ENCODE measurements at regions not wholly inside any gene's neighbourhood (a gene's known extent, or its start where the extent isn't known, plus 50 kb on each side); places are given as distances from the start of the nearest gene placed in this dataset.

DNA sequence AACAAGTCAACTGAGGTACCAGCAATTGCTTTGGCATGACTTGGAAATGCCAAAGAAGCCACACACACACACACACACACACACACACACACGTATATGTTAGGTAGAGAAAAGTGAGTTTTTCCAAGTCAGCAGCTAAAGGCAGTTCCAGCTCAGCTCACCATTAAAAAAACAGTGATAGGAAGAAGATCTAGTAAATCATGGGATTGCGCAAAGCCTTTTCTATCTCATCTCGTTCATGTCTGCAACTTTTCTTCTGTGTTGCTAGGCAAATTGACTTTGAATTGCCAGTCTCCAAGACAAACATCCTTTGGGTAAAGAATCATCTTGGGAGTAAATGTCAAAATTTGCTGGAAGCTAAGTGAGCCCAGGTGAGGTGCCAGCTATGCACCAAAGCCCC, 500.1 kb downstream of the ENC1 start:
- H3K4me1 ChIP-seq (ENCODE audit: insufficient read depth, low read length): no peaks in the 10 kb centered on the region
- no peaks in the 10 kb centered on the region for H4K20me1 ChIP-seq (ENCODE audit: insufficient read depth, low read length)
- no peak overlapping the region for H3K4me2 ChIP-seq (ENCODE audit: insufficient read depth, low read length)
- TF ChIP-seq, protein P1, sequence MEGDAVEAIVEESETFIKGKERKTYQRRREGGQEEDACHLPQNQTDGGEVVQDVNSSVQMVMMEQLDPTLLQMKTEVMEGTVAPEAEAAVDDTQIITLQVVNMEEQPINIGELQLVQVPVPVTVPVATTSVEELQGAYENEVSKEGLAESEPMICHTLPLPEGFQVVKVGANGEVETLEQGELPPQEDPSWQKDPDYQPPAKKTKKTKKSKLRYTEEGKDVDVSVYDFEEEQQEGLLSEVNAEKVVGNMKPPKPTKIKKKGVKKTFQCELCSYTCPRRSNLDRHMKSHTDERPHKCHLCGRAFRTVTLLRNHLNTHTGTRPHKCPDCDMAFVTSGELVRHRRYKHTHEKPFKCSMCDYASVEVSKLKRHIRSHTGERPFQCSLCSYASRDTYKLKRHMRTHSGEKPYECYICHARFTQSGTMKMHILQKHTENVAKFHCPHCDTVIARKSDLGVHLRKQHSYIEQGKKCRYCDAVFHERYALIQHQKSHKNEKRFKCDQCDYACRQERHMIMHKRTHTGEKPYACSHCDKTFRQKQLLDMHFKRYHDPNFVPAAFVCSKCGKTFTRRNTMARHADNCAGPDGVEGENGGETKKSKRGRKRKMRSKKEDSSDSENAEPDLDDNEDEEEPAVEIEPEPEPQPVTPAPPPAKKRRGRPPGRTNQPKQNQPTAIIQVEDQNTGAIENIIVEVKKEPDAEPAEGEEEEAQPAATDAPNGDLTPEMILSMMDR (IDR thresholded peaks at IDR 0.05; ENCODE audit: borderline replicate concordance, extremely low read depth, low read length, poor library complexity, severe bottlenecking): no peak
- TF ChIP-seq EZH2 (IDR thresholded peaks at IDR 0.05; ENCODE audit: borderline replicate concordance, low read depth, low read length, severe bottlenecking): no peak
- H3K9me3 ChIP-seq (ENCODE audit: insufficient read depth, low read length, severe bottlenecking): no peaks in the 10 kb centered on the region
- H3K9ac ChIP-seq (ENCODE audit: low read depth, low read length): no peak overlapping the region
- peaks cover 4% of the 10 kb centered on the region for H3K27me3 ChIP-seq (ENCODE audit: insufficient read depth, low read length, poor library complexity)
- no peak overlapping the region for H3K27ac ChIP-seq (ENCODE audit: low read length)
- ATAC-seq (ENCODE audit: insufficient read depth, low read depth): no peak
- H3K36me3 ChIP-seq (ENCODE audit: insufficient read depth, low read length): no peaks in the 10 kb centered on the region
- H3K4me3 ChIP-seq (ENCODE audit: low read depth in 1 of 2, low read length in 2 of 2): no peak overlapping the region
- DNase-seq: no peak
- H2AFZ ChIP-seq (ENCODE audit: low read depth, low read length): no peak overlapping the region
- no peaks in the 10 kb centered on the region for H3K79me2 ChIP-seq (ENCODE audit: insufficient read depth, low read length)

DNA sequence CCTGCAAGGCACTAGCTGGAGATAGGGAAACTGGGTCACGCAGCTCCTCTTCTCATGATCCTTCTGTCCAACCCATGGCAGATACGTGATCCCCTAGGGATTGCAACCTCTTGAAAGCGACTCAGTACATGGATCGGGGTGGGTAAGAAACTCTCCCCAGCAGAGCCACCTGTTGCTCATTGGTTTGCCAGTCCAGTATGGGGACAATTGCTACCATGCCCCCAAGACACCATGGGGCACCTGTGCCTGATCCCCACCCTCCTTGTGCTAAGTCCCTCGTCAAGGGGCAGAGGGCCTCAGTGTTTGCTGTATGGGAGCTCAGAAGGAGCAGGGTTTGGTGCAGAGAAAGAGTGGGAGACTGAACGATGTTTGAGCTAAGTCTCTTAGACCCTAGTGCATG, 500.9 kb downstream of the ENC1 start:
- no peak overlapping the region for H3K9ac ChIP-seq (ENCODE audit: low read depth, low read length)
- no peak overlapping the region for H3K4me2 ChIP-seq (ENCODE audit: insufficient read depth, low read length)
- no peak overlapping the region for H3K27ac ChIP-seq (ENCODE audit: low read length)
- H4K20me1 ChIP-seq (ENCODE audit: insufficient read depth, low read length): no peaks in the 10 kb centered on the region
- peaks cover 4% of the 10 kb centered on the region for H3K27me3 ChIP-seq (ENCODE audit: insufficient read depth, low read length, poor library complexity)
- DNase-seq (no peak), ATAC-seq (ENCODE audit: insufficient read depth, low read depth) (no peak)
- H3K9me3 ChIP-seq (ENCODE audit: insufficient read depth, low read length, severe bottlenecking): no peaks in the 10 kb centered on the region
- H3K4me3 ChIP-seq (ENCODE audit: low read depth in 1 of 2, low read length in 2 of 2): no peak overlapping the region
- no peaks in the 10 kb centered on the region for H3K4me1 ChIP-seq (ENCODE audit: insufficient read depth, low read length)
- H3K36me3 ChIP-seq (ENCODE audit: insufficient read depth, low read length): no peaks in the 10 kb centered on the region
- TF ChIP-seq, protein P1 (IDR thresholded peaks at IDR 0.05; ENCODE audit: borderline replicate concordance, extremely low read depth, low read length, poor library complexity, severe bottlenecking): no peak
- no peak for TF ChIP-seq EZH2 (IDR thresholded peaks at IDR 0.05; ENCODE audit: borderline replicate concordance, low read depth, low read length, severe bottlenecking)
- H2AFZ ChIP-seq (ENCODE audit: low read depth, low read length): no peak overlapping the region
- no peaks in the 10 kb centered on the region for H3K79me2 ChIP-seq (ENCODE audit: insufficient read depth, low read length)

DNA sequence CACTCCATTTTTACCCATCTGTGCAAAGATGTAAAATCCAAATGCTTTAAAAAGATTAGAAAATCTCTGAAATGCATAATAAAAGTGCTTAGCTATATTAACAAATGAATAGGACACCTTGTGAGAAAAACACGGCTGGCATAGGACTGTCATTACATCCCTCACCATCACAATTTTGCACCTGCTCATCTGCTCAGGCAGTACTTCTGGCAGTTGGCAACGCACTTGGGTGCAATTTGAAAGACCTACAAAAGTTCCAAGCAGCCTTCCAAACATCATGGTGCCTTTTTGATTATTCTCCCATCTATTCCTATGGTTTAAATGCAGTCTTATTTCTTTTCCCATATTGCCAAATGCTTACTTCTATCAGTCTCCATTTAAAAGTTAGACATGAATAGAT, 501.8 kb downstream of the ENC1 start:
- H3K4me2 ChIP-seq (ENCODE audit: insufficient read depth, low read length): no peak overlapping the region
- DNase-seq (no peak), ATAC-seq (ENCODE audit: insufficient read depth, low read depth) (no peak)
- H3K27ac ChIP-seq (ENCODE audit: low read length): no peak overlapping the region
- no peaks in the 10 kb centered on the region for H4K20me1 ChIP-seq (ENCODE audit: insufficient read depth, low read length)
- H3K4me3 ChIP-seq (ENCODE audit: low read depth in 1 of 2, low read length in 2 of 2): no peak overlapping the region
- TF ChIP-seq, protein P1 (IDR thresholded peaks at IDR 0.05; ENCODE audit: borderline replicate concordance, extremely low read depth, low read length, poor library complexity, severe bottlenecking): no peak
- TF ChIP-seq EZH2 (IDR thresholded peaks at IDR 0.05; ENCODE audit: borderline replicate concordance, low read depth, low read length, severe bottlenecking): no peak
- H3K27me3 ChIP-seq (ENCODE audit: insufficient read depth, low read length, poor library complexity): no peaks in the 10 kb centered on the region
- no peak overlapping the region for H3K9ac ChIP-seq (ENCODE audit: low read depth, low read length)
- no peak overlapping the region for H2AFZ ChIP-seq (ENCODE audit: low read depth, low read length)
- no peaks in the 10 kb centered on the region for H3K36me3 ChIP-seq (ENCODE audit: insufficient read depth, low read length)
- no peaks in the 10 kb centered on the region for H3K9me3 ChIP-seq (ENCODE audit: insufficient read depth, low read length, severe bottlenecking)
- H3K79me2 ChIP-seq (ENCODE audit: insufficient read depth, low read length): no peaks in the 10 kb centered on the region
- no peaks in the 10 kb centered on the region for H3K4me1 ChIP-seq (ENCODE audit: insufficient read depth, low read length)

DNA sequence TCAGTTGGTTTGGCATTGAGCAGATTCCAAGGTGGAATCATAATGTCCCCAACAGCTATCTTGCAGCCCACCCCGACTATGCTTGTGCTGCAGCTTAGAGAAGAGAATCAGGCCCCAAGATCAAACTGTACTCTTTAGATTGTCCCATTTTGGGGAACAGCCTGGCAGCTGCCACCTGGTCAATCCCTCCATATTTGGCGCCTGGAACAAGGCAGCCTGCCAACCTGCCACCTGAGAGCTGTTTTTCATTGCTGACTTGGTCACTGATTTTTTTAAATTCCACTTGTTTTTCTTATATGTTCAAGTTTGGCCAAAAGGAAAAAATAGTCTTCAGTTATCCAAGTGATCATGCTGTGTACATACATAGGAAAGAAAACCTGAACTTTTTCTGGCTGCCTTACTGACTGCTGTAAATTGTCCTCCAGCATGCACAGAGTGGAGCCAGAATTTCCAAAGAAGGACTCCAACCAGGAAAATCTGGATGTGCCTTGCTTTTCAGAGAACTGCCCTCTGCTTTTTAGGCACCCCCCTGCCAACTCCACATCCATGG, 504.2 kb downstream of the ENC1 start:
- Histone ChIP-seq H3K9ac (ENCODE audit: low read depth, low read length) (no peak overlapping the region), H3K9me3 (ENCODE audit: insufficient read depth, low read length, severe bottlenecking) (no peaks in the 10 kb centered on the region), H3K4me1 (ENCODE audit: insufficient read depth, low read length) (no peaks in the 10 kb centered on the region), H3K79me2 (ENCODE audit: insufficient read depth, low read length) (no peaks in the 10 kb centered on the region), H2AFZ (ENCODE audit: low read depth, low read length) (no peak overlapping the region), H3K27me3 (ENCODE audit: insufficient read depth, low read length, poor library complexity) (no peaks in the 10 kb centered on the region), H3K4me3 (ENCODE audit: low read depth in 1 of 2, low read length in 2 of 2) (no peak overlapping the region), H3K36me3 (ENCODE audit: insufficient read depth, low read length) (no peaks in the 10 kb centered on the region), H3K27ac (ENCODE audit: low read length) (no peak overlapping the region), H3K4me2 (ENCODE audit: insufficient read depth, low read length) (no peak overlapping the region), H4K20me1 (ENCODE audit: insufficient read depth, low read length) (no peaks in the 10 kb centered on the region)
- DNase-seq (no peak), ATAC-seq (ENCODE audit: insufficient read depth, low read depth) (no peak)
- TF ChIP-seq, protein P1 (IDR thresholded peaks at IDR 0.05; ENCODE audit: borderline replicate concordance, extremely low read depth, low read length, poor library complexity, severe bottlenecking): no peak
- no peak for TF ChIP-seq EZH2 (IDR thresholded peaks at IDR 0.05; ENCODE audit: borderline replicate concordance, low read depth, low read length, severe bottlenecking)
